GM23338 (cell line): ENCODE measurements at regions not wholly inside any gene's neighbourhood (a gene's known extent, or its start where the extent isn't known, plus 50 kb on each side); places are given as distances from the start of the nearest gene placed in this dataset.

Source experiments
- ATAC-seq: fragments of 200-7000 bp; cut with Tn5 transposase; 3 replicates; pipeline ENCODE4 v1.9.1; 2020
- DNase-seq: peaks from one replicate; pipeline ENCODE4 v3.0.0-alpha.2; 2015; ENCODE audit warnings: low spot score
- H2AFZ ChIP-seq: fragments of 200-600 bp; sonication (generic); 2 replicates; pipeline ENCODE4 v1.8.0; 2016; ENCODE audit warnings: antibody characterized with exemption, mild to moderate bottlenecking, moderate library complexity
- H3F3A ChIP-seq: fragments of 200-600 bp; sonication (generic); replicated peaks from 2 replicates; pipeline ENCODE4 v1.8.0; 2017; ENCODE audit warnings: antibody characterized with exemption, mixed run types, low read depth
- H3K27ac ChIP-seq: fragments of 200-600 bp; sonication (generic); 2 replicates; pipeline ENCODE4 v1.6.1; 2016; ENCODE audit warnings: low read depth
- H3K27me3 ChIP-seq: fragments of 200-600 bp; sonication (generic); 2 replicates; pipeline ENCODE4 v1.8.0; 2016; ENCODE audit warnings: mild to moderate bottlenecking, mixed run types, moderate library complexity; ENCODE audit not compliant: insufficient read depth
- H3K36me3 ChIP-seq: fragments of 200-600 bp; sonication (generic); 2 replicates; pipeline ENCODE4 v1.8.0; 2016; ENCODE audit warnings: mild to moderate bottlenecking; ENCODE audit not compliant: insufficient read depth
- H3K4me1 ChIP-seq: fragments of 200-600 bp; sonication (generic); 2 replicates; pipeline ENCODE4 v1.8.0; 2016; ENCODE audit warnings: mild to moderate bottlenecking, moderate library complexity; ENCODE audit not compliant: insufficient read depth
- H3K4me2 ChIP-seq: fragments of 200-600 bp; sonication (generic); 2 replicates; pipeline ENCODE4 v1.7.1; 2017; ENCODE audit warnings: mixed run types
- H3K4me3 ChIP-seq: fragments of 200-600 bp; sonication (generic); 2 replicates; pipeline ENCODE4 v1.6.1; 2016; ENCODE audit warnings: mixed run types
- H3K79me2 ChIP-seq: fragments of 200-600 bp; sonication (generic); replicated peaks from 2 replicates; pipeline ENCODE4 v1.8.0; 2017; ENCODE audit warnings: mild to moderate bottlenecking; ENCODE audit not compliant: insufficient read depth
- H3K9me2 ChIP-seq: fragments of 200-600 bp; sonication (generic); 2 replicates; pipeline ENCODE4 v1.8.0; 2017; ENCODE audit not compliant: insufficient read depth
- H4K20me1 ChIP-seq: fragments of 200-600 bp; sonication (generic); replicated peaks from 2 replicates; pipeline ENCODE4 v1.8.0; 2017; ENCODE audit warnings: mild to moderate bottlenecking; ENCODE audit not compliant: insufficient read depth
- H3K27ac Mint-ChIP-seq: 2 replicates; pipeline ENCODE4 v1.8.0; 2020; ENCODE audit warnings: inconsistent platforms, mild to moderate bottlenecking, moderate library complexity, mixed read lengths
- H3K27me3 Mint-ChIP-seq: 3 replicates; pipeline ENCODE4 v1.8.0; 2022; ENCODE audit warnings: low read depth, mild to moderate bottlenecking, moderate library complexity, mixed read lengths, inconsistent platforms; ENCODE audit not compliant: insufficient read depth, poor library complexity
- H3K36me3 Mint-ChIP-seq: 3 replicates; pipeline ENCODE4 v1.8.0; 2021; ENCODE audit warnings: low read depth, mild to moderate bottlenecking, inconsistent platforms, moderate library complexity, mixed read lengths
- H3K4me1 Mint-ChIP-seq: 3 replicates; pipeline ENCODE4 v1.8.0; 2020; ENCODE audit warnings: mild to moderate bottlenecking, inconsistent platforms, mixed read lengths
- H3K4me3 Mint-ChIP-seq: 3 replicates; pipeline ENCODE4 v1.8.0; 2021; ENCODE audit warnings: moderate library complexity, mild to moderate bottlenecking, inconsistent platforms, mixed read lengths
- H3K9me3 Mint-ChIP-seq: 3 replicates; pipeline ENCODE4 v1.8.0; 2020; ENCODE audit warnings: moderate library complexity, mild to moderate bottlenecking, inconsistent platforms, mixed read lengths
- EZH2 ChIP-seq: fragments of 200-600 bp; sonication (generic); IDR thresholded peaks from one replicate; pipeline ENCODE4 v1.8.0; 2017; ENCODE audit warnings: antibody characterized with exemption, mild to moderate bottlenecking, low read depth; ENCODE audit not compliant: unreplicated experiment
- JUNB ChIP-seq: IDR thresholded peaks from one replicate; pipeline ENCODE4 v1.6.1; 2016; ENCODE audit warnings: antibody characterized with exemption; ENCODE audit not compliant: unreplicated experiment
- NANOG ChIP-seq: IDR thresholded peaks from 2 replicates; pipeline ENCODE4 v1.6.1; 2016; ENCODE audit warnings: antibody characterized with exemption, borderline replicate concordance
- POLR2AphosphoS5 ChIP-seq: IDR thresholded peaks from 2 replicates; pipeline ENCODE4 v1.6.1; 2016; ENCODE audit warnings: antibody characterized with exemption, low read depth
- STAT1 ChIP-seq: IDR thresholded peaks from one replicate; pipeline ENCODE4 v1.6.1; 2016; ENCODE audit warnings: antibody characterized with exemption; ENCODE audit not compliant: unreplicated experiment
- ZNF114 ChIP-seq: fragments of 250-450 bp; sonication (Bioruptor Pico); IDR thresholded peaks from 2 replicates; pipeline ENCODE4 v1.5.0; 2020; ENCODE audit warnings: mild to moderate bottlenecking, moderate library complexity
- ZNF331 ChIP-seq: fragments of 250-450 bp; sonication (Bioruptor Pico); IDR thresholded peaks from 2 replicates; pipeline ENCODE4 v1.5.0; 2020; ENCODE audit warnings: low read depth, mild to moderate bottlenecking, moderate library complexity
- TF ChIP-seq, protein P1 (sequence below): fragments of 250-450 bp; sonication (Bioruptor Pico); IDR thresholded peaks from 2 replicates; pipeline ENCODE4 v1.5.0; 2020; ENCODE audit warnings: mild to moderate bottlenecking, moderate library complexity
- TF ChIP-seq, protein P2 (sequence below), 2 experiments: fragments of 200-600 bp in 1 of 2; sonication (generic) in 1 of 2; conservative IDR thresholded peaks; 2 replicates each; pipeline versions ENCODE4 v1.5.1 to v1.6.1; 2016 to 2017; ENCODE audit warnings: antibody characterized with exemption in 2 of 2, low read depth in 2 of 2, mild to moderate bottlenecking in 2 of 2, moderate library complexity in 1 of 2

DNA sequence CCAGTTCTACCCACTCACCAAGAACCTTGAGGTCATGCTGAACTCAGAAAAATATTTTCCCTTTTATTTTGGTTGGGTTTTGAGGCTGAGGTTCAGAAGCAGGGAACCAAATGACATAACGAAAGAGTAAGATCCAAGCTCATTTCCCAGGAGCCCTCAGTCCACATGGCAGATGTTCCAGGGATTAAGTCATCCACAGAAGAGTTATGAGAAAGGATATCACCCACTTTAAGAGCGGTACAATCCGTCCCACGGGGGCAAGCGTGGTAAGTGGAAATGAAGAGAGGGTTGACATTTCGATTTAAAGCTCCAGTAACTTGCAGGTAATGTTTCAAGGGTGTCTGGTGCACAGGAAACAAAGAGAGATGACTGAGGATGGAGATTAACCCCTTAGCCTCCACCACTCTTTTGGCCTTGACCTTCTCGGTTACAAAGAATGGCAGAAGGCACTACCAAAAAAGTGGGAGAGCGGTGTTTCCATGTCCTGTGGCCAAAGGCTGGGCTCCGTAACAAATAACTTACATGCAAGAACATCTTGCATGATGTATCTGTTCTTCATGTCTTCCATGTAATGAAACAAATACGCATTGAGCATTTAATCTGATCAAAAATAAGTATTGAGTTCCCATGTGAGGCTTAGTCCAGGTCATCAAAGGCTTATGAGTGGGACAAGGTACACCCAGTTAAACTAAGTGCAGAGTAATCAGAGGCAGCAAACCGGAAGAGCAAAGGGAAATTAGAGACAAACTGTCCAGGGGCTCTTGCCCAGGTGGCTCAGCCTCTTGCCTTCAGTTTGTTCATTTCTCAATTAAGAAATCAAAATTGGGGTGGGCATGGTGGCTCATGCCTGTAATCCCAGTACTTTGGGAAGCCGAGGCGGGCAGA is 241.4 kb downstream of the TOMM20 start:
- no peaks in the 10 kb centered on the region for H3K4me1 ChIP-seq
- H3K9me2 ChIP-seq = no peaks in the 10 kb centered on the region
- no peak overlapping the region for H3K27ac Mint-ChIP-seq
- H3K4me1 Mint-ChIP-seq = no peaks in the 10 kb centered on the region
- no peak overlapping the region for H2AFZ ChIP-seq
- H3K9me3 Mint-ChIP-seq = no peaks in the 10 kb centered on the region
- H3K4me3 ChIP-seq = no peak overlapping the region
- ATAC-seq = no peak
- no peak for DNase-seq
- TF ChIP-seq, protein P1, sequence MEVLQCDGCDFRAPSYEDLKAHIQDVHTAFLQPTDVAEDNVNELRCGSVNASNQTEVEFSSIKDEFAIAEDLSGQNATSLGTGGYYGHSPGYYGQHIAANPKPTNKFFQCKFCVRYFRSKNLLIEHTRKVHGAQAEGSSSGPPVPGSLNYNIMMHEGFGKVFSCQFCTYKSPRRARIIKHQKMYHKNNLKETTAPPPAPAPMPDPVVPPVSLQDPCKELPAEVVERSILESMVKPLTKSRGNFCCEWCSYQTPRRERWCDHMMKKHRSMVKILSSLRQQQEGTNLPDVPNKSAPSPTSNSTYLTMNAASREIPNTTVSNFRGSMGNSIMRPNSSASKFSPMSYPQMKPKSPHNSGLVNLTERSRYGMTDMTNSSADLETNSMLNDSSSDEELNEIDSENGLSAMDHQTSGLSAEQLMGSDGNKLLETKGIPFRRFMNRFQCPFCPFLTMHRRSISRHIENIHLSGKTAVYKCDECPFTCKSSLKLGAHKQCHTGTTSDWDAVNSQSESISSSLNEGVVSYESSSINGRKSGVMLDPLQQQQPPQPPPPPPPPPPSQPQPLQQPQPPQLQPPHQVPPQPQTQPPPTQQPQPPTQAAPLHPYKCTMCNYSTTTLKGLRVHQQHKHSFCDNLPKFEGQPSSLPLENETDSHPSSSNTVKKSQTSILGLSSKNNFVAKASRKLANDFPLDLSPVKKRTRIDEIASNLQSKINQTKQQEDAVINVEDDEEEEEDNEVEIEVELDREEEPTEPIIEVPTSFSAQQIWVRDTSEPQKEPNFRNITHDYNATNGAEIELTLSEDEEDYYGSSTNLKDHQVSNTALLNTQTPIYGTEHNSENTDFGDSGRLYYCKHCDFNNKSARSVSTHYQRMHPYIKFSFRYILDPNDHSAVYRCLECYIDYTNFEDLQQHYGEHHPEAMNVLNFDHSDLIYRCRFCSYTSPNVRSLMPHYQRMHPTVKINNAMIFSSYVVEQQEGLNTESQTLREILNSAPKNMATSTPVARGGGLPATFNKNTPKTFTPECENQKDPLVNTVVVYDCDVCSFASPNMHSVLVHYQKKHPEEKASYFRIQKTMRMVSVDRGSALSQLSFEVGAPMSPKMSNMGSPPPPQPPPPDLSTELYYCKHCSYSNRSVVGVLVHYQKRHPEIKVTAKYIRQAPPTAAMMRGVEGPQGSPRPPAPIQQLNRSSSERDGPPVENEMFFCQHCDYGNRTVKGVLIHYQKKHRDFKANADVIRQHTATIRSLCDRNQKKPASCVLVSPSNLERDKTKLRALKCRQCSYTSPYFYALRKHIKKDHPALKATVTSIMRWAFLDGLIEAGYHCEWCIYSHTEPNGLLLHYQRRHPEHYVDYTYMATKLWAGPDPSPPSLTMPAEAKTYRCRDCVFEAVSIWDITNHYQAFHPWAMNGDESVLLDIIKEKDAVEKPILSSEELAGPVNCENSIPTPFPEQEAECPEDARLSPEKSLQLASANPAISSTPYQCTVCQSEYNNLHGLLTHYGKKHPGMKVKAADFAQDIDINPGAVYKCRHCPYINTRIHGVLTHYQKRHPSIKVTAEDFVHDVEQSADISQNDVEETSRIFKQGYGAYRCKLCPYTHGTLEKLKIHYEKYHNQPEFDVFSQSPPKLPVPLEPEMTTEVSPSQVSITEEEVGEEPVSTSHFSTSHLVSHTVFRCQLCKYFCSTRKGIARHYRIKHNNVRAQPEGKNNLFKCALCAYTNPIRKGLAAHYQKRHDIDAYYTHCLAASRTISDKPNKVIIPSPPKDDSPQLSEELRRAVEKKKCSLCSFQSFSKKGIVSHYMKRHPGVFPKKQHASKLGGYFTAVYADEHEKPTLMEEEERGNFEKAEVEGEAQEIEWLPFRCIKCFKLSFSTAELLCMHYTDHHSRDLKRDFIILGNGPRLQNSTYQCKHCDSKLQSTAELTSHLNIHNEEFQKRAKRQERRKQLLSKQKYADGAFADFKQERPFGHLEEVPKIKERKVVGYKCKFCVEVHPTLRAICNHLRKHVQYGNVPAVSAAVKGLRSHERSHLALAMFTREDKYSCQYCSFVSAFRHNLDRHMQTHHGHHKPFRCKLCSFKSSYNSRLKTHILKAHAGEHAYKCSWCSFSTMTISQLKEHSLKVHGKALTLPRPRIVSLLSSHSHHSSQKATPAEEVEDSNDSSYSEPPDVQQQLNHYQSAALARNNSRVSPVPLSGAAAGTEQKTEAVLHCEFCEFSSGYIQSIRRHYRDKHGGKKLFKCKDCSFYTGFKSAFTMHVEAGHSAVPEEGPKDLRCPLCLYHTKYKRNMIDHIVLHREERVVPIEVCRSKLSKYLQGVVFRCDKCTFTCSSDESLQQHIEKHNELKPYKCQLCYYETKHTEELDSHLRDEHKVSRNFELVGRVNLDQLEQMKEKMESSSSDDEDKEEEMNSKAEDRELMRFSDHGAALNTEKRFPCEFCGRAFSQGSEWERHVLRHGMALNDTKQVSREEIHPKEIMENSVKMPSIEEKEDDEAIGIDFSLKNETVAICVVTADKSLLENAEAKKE = no peak
- no peak for TF ChIP-seq ZNF114 (CRISPR knock-in tag)
- no peak for TF ChIP-seq EZH2
- no peak for TF ChIP-seq NANOG
- TF ChIP-seq, protein P2, sequence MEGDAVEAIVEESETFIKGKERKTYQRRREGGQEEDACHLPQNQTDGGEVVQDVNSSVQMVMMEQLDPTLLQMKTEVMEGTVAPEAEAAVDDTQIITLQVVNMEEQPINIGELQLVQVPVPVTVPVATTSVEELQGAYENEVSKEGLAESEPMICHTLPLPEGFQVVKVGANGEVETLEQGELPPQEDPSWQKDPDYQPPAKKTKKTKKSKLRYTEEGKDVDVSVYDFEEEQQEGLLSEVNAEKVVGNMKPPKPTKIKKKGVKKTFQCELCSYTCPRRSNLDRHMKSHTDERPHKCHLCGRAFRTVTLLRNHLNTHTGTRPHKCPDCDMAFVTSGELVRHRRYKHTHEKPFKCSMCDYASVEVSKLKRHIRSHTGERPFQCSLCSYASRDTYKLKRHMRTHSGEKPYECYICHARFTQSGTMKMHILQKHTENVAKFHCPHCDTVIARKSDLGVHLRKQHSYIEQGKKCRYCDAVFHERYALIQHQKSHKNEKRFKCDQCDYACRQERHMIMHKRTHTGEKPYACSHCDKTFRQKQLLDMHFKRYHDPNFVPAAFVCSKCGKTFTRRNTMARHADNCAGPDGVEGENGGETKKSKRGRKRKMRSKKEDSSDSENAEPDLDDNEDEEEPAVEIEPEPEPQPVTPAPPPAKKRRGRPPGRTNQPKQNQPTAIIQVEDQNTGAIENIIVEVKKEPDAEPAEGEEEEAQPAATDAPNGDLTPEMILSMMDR (conservative IDR thresholded peaks at IDR 0.05; ENCODE audit: low read depth in 2 of 2) = no peak
- TF ChIP-seq JUNB = no peak
- TF ChIP-seq ZNF331 (CRISPR knock-in tag) = no peak
- no peak for TF ChIP-seq POLR2AphosphoS5
- no peak for TF ChIP-seq STAT1
- no peaks in the 10 kb centered on the region for H3K36me3 Mint-ChIP-seq
- no peaks in the 10 kb centered on the region for H3K27me3 Mint-ChIP-seq
- no peak overlapping the region for H3K4me3 Mint-ChIP-seq
- H3K27me3 ChIP-seq = no peaks in the 10 kb centered on the region
- H3K4me2 ChIP-seq = no peak overlapping the region
- H4K20me1 ChIP-seq = no peaks in the 10 kb centered on the region
- H3K79me2 ChIP-seq = no peaks in the 10 kb centered on the region
- no peaks in the 10 kb centered on the region for H3F3A ChIP-seq
- H3K27ac ChIP-seq = no peak overlapping the region
- no peaks in the 10 kb centered on the region for H3K36me3 ChIP-seq
